ENCODE measurements at regions not wholly inside any gene's neighbourhood (a gene's known extent, or its start where the extent isn't known, plus 50 kb on each side); places are given as distances from the start of the nearest gene placed in this dataset.

DNA sequence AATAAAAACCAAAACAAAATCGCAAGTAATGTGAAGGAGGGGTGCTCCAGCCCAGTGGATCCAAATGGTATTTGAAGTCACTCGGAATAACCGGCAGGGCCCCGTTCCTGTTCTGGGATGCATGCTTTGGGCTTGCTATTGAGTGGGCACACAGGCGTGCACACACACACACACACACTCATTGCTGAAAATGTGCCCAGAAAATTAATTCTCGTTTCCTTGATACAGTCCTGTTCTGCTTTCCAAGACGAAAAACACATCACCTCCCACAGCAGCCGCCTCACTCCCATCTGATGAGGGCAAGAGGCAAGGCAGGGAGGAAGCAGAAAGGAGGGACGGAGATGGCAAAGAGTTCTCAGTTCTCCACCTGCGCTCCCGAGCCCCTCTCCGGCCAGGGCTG is 62.2 kb upstream of the SDK2 start:
- Histone ChIP-seq H3K14ac (ENCODE audit: insufficient read length) (no peak overlapping the region), H3K9me3 (ENCODE audit: insufficient read depth in 2 of 2, low read depth in 1 of 2, low read length in 1 of 2) (no peaks in the 10 kb centered on the region), H3K4ac (replicated peaks; ENCODE audit: insufficient read length, low read depth, low read length) (no peak overlapping the region), H2AK5ac (ENCODE audit: low read depth, low read length) (no peak overlapping the region), H3K4me1 (replicated peaks in 1 of 4; ENCODE audit: control insufficient read depth in 3 of 4, insufficient read depth in 4 of 4, low read length in 3 of 4) (peaks cover 0 to 4% (median 2%) of the 10 kb centered on the region in 4 experiments; a peak in 5 of 7 replicates), H3K79me1 (ENCODE audit: low read depth, low read length) (no peaks in the 10 kb centered on the region), H2BK12ac (ENCODE audit: low read depth, low read length) (no peak overlapping the region), H3K4me2 (ENCODE audit: insufficient read depth in 1 of 2, low read depth in 2 of 2, low read length in 2 of 2) (no peak overlapping the region), H3K36me3 (ENCODE audit: control insufficient read depth in 2 of 4, insufficient read depth in 4 of 4, low read length in 3 of 4) (no peaks in the 10 kb centered on the region), H4K8ac (ENCODE audit: extremely low read depth, insufficient read depth, low read length) (no peak overlapping the region; the same call in 1 of the 2 replicates), H3K79me2 (ENCODE audit: control insufficient read depth in 1 of 2, insufficient read depth in 2 of 2, low read length in 2 of 2) (no peaks in the 10 kb centered on the region), H3K9ac (replicated peaks in 1 of 4; ENCODE audit: extremely low read depth in 1 of 4, low read depth in 3 of 4, low read length in 3 of 4) (no peak overlapping the region), H2BK20ac (ENCODE audit: low read length) (no peak overlapping the region), H2BK120ac (replicated peaks; ENCODE audit: low read depth, low read length) (no peak overlapping the region), H2BK5ac (ENCODE audit: low read depth, low read length) (no peak overlapping the region), H2AFZ (ENCODE audit: low read length) (no peak overlapping the region), H3K27ac (ENCODE audit: low read depth, low read length) (no peak overlapping the region), H4K20me1 (replicated peaks in 1 of 2; ENCODE audit: control insufficient read depth in 1 of 2, insufficient read depth in 2 of 2, low read length in 2 of 2) (no peaks in the 10 kb centered on the region), H4K91ac (replicated peaks; ENCODE audit: insufficient read length, low read length) (no peak overlapping the region), H2BK15ac (ENCODE audit: low read length) (no peak overlapping the region), H3K27me3 (replicated peaks in 1 of 4; ENCODE audit: control insufficient read depth in 3 of 4, extremely low read depth in 1 of 4, insufficient read depth in 3 of 4, low read length in 3 of 4) (peaks cover 0 to 4% (median 0%) of the 10 kb centered on the region in 4 experiments; a peak in 2 of 7 replicates), H3K23me2 (ENCODE audit: low read depth, low read length) (no peaks in the 10 kb centered on the region), H4K5ac (ENCODE audit: insufficient read length, low read depth, low read length) (no peak overlapping the region), H3K56ac (replicated peaks; ENCODE audit: insufficient read length, low read depth, low read length) (no peak overlapping the region), H3K18ac (ENCODE audit: extremely low read depth, low read length) (no peak overlapping the region), H3K23ac (ENCODE audit: insufficient read length) (no peak overlapping the region), H3K4me3 (ENCODE audit: extremely low read depth in 1 of 4, insufficient read depth in 2 of 4, low read depth in 3 of 4, low read length in 4 of 4) (no peak overlapping the region)
- 82% methylated on average over 12 of the region's 12 CpGs; no CpG with 5 or more reads in 1 of the 2 experiments for WGBS, 2 experiments (ENCODE audit: extremely low coverage in 1 of 2, insufficient coverage in 1 of 2, insufficient read length in 1 of 2, insufficient replicate concordance in 2 of 2, low coverage in 1 of 2, low lambda C conversion rate in 2 of 2, missing lambda C conversion rate in 1 of 2)
- no peak for FAIRE-seq
- ChIA-PET POLR2A (ENCODE audit: partially characterized antibody) (no interaction called here), CTCF (ENCODE audit: partially characterized antibody) (interaction anchor here (1.5 to 10.6 kb wide), 7 partner anchors 15 to 283 kb away, joined by 3 to 175 read pairs (median 10); partner anchors contain the start of gene SDK2)
- DNase-seq (ENCODE audit: low read depth in 1 of 2, low spot score in 2 of 2): no peak
- TF ChIP-seq GTF2F1 (IDR thresholded peaks at IDR 0.05; ENCODE audit: borderline replicate concordance, low read depth, low read length): no peak
- TF ChIP-seq JUN (IDR thresholded peaks at IDR 0.05; ENCODE audit: low read depth, low read length): no peak
- no peak for TF ChIP-seq GABPA (IDR thresholded peaks at IDR 0.05; ENCODE audit: borderline replicate concordance, insufficient read depth, low read length)
- TF ChIP-seq, protein P1, sequence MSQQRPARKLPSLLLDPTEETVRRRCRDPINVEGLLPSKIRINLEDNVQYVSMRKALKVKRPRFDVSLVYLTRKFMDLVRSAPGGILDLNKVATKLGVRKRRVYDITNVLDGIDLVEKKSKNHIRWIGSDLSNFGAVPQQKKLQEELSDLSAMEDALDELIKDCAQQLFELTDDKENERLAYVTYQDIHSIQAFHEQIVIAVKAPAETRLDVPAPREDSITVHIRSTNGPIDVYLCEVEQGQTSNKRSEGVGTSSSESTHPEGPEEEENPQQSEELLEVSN (IDR thresholded peaks at IDR 0.05): no peak
- no peak for TF ChIP-seq RAD21 (IDR thresholded peaks at IDR 0.05 in 1 of 2, conservative IDR thresholded peaks at IDR 0.05 in 1 of 2; ENCODE audit: low read depth in 2 of 2, low read length in 2 of 2)
- no peak for TF ChIP-seq FOSL1 (IDR thresholded peaks at IDR 0.05; ENCODE audit: insufficient read depth, low read depth, low read length)
- no peak for TF ChIP-seq SIX5 (IDR thresholded peaks at IDR 0.05; ENCODE audit: low read depth, low read length)
- TF ChIP-seq KDM5A (IDR thresholded peaks at IDR 0.05; ENCODE audit: low read length): no peak
- TF ChIP-seq SP4 (IDR thresholded peaks at IDR 0.05; ENCODE audit: low read length): no peak
- TF ChIP-seq EP300 (IDR thresholded peaks at IDR 0.05; ENCODE audit: borderline replicate concordance in 1 of 2, low read depth in 2 of 2, low read length in 2 of 2): no peak
- TF ChIP-seq BACH1 (IDR thresholded peaks at IDR 0.05; ENCODE audit: low read length): no peak
